Mucosa of descending colon (tissue), 3 donors: ENCODE measurements at regions not wholly inside any gene's neighbourhood (a gene's known extent, or its start where the extent isn't known, plus 50 kb on each side); places are given as distances from the start of the nearest gene placed in this dataset.

Experiments
- ATAC-seq: fragments of 200-7000 bp; cut with Tn5 transposase; one replicate; pipeline ENCODE4 v1.9.1; 2020; ENCODE audit warnings: mild to moderate bottlenecking, moderate library complexity
- DNase-seq, 3 donors: peaks; one replicate each; pipeline ENCODE4 v3.0.0-alpha.2; 2020
- H3K36me3 ChIP-seq: fragments of 200-600 bp; one replicate; pipeline ENCODE4 v1.8.0; 2021; ENCODE audit warnings: low read depth, mild to moderate bottlenecking
- H3K4me1 ChIP-seq: fragments of 200-600 bp; one replicate; pipeline ENCODE4 v1.8.0; 2021; ENCODE audit warnings: low read depth, mild to moderate bottlenecking
- H3K4me3 ChIP-seq: fragments of 200-600 bp; one replicate; pipeline ENCODE4 v1.8.0; 2021; ENCODE audit warnings: mild to moderate bottlenecking
- H3K9me3 ChIP-seq: fragments of 200-600 bp; one replicate; pipeline ENCODE4 v1.8.0; 2021; ENCODE audit warnings: mild to moderate bottlenecking
- CTCF ChIP-seq: fragments of 200-600 bp; IDR thresholded peaks from one replicate; pipeline ENCODE4 v1.8.0; 2022; ENCODE audit warnings: antibody characterized with exemption, mild to moderate bottlenecking
- intact Hi-C, 2 donors: fragments of 100-400 bp; cut with DNase I in 1 of 2; cut with micrococcal nuclease in 1 of 2; formaldehyde crosslinking; loops; one replicate each; pipeline versions ENCODE4 v1.11.0 to v1.11.1; 2022; cut with DNase I, micrococcal nuclease
- donor health status: DM: no; HTN: no; CAD: no; lungs with moderate emphysema.
- donor health status: DM: no; HTN: no; CAD: no.
- donor health status: DM: no; HTN: yes; CAD: no.

- H3K9me3 ChIP-seq = no peaks in the 10 kb centered on the region
- no peak for ATAC-seq
- intact Hi-C loops = no loop called here
- no peak for TF ChIP-seq CTCF
- DNase-seq = no peak
- no peaks in the 10 kb centered on the region for H3K36me3 ChIP-seq
- H3K4me3 ChIP-seq = no peak overlapping the region
- H3K4me1 ChIP-seq = no peaks in the 10 kb centered on the region
Observed at GRCh38 chr18:42268798-42269197, 313.8 kb downstream of the PIK3C3 start.

GRCh38 chr18:42271647-42272414 is 316.8 kb downstream of the PIK3C3 start:
- Histone ChIP-seq H3K9me3 (no peaks in the 10 kb centered on the region), H3K36me3 (no peaks in the 10 kb centered on the region), H3K4me3 (no peak overlapping the region), H3K4me1 (no peaks in the 10 kb centered on the region)
- intact Hi-C loops = no loop called here
- no peak for TF ChIP-seq CTCF
- DNase-seq (no peak), ATAC-seq (no peak)

GRCh38 chr18:42274488-42275137 is 319.6 kb downstream of the PIK3C3 start:
- no peak for DNase-seq
- intact Hi-C loops = no loop called here
- no peaks in the 10 kb centered on the region for H3K9me3 ChIP-seq
- ATAC-seq = no peak
- H3K4me3 ChIP-seq = no peak overlapping the region
- no peaks in the 10 kb centered on the region for H3K36me3 ChIP-seq
- TF ChIP-seq CTCF = no peak
- no peaks in the 10 kb centered on the region for H3K4me1 ChIP-seq

GRCh38 chr18:42275138-42275535 is 320.1 kb downstream of the PIK3C3 start:
- ATAC-seq (no peak), DNase-seq (no peak)
- no peak for TF ChIP-seq CTCF
- H3K36me3 ChIP-seq = no peaks in the 10 kb centered on the region
- no peak overlapping the region for H3K4me3 ChIP-seq
- H3K9me3 ChIP-seq = no peaks in the 10 kb centered on the region
- intact Hi-C loops = no loop called here
- no peaks in the 10 kb centered on the region for H3K4me1 ChIP-seq

- TF ChIP-seq CTCF = no peak
- Histone ChIP-seq H3K4me1 (no peaks in the 10 kb centered on the region), H3K4me3 (no peak overlapping the region), H3K9me3 (no peaks in the 10 kb centered on the region), H3K36me3 (no peaks in the 10 kb centered on the region)
- DNase-seq (peak in 2 of 3 donors; percentile 41 to 59), ATAC-seq (peak; percentile 90)
- intact Hi-C loops = no loop called here
Observed at GRCh38 chr18:42275949-42276730, 321.1 kb downstream of the PIK3C3 start.
